Prostate gland (tissue), 2 donors: ENCODE measurements at regions not wholly inside any gene's neighbourhood (a gene's known extent, or its start where the extent isn't known, plus 50 kb on each side); places are given as distances from the start of the nearest gene placed in this dataset.

ENCODE experiments used
- POLR2A ChIP-seq: fragments of 450-650 bp; IDR thresholded peaks from one replicate; pipeline ENCODE4 v1.6.1; 2016; ENCODE audit warnings: antibody characterized with exemption, mild to moderate bottlenecking
- TF ChIP-seq, protein P1 (sequence below), 4 experiments: fragments of 200-600 bp in 2 of 4; fragments of 450-650 bp in 2 of 4; sonication (generic) in 2 of 4; IDR thresholded peaks; 1 replicate in 3 of 4; 2 replicates in 1 of 4; pipeline ENCODE4 v1.5.1; 2016 to 2019; ENCODE audit warnings: antibody characterized with exemption in 4 of 4, mild to moderate bottlenecking in 2 of 4, moderate library complexity in 2 of 4

DNA sequence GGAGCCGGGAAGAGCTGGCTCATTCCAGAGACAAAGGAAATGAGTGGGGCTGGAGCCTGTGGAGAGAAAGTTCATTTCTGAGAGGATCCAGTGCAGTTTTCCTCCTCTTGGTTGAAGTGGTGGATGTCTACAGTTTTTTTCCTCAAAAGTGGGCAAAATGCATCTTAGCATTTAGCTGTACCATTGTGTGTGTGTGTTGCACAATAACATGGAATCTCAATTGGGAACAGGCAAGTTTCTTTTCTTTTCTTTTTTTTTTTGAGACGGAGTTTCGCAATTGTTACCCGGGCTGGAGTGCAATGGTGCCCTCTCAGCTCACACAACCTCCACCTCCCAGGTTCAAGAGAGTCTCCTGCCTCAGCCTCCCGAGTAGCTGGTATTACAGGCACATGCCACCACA lies 101.5 kb upstream of the UBE2E1 start:
- no peak for TF ChIP-seq POLR2A
- TF ChIP-seq, protein P1, sequence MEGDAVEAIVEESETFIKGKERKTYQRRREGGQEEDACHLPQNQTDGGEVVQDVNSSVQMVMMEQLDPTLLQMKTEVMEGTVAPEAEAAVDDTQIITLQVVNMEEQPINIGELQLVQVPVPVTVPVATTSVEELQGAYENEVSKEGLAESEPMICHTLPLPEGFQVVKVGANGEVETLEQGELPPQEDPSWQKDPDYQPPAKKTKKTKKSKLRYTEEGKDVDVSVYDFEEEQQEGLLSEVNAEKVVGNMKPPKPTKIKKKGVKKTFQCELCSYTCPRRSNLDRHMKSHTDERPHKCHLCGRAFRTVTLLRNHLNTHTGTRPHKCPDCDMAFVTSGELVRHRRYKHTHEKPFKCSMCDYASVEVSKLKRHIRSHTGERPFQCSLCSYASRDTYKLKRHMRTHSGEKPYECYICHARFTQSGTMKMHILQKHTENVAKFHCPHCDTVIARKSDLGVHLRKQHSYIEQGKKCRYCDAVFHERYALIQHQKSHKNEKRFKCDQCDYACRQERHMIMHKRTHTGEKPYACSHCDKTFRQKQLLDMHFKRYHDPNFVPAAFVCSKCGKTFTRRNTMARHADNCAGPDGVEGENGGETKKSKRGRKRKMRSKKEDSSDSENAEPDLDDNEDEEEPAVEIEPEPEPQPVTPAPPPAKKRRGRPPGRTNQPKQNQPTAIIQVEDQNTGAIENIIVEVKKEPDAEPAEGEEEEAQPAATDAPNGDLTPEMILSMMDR (IDR thresholded peaks at IDR 0.05), result no peak
